ENCODE measurements at regions not wholly inside any gene's neighbourhood (a gene's known extent, or its start where the extent isn't known, plus 50 kb on each side); places are given as distances from the start of the nearest gene placed in this dataset.

- intact Hi-C loops (cut with micrococcal nuclease), result no loop called here
- ChIA-PET CTCF (ENCODE audit: partially characterized antibody) (no interaction called here), POLR2A (ENCODE audit: partially characterized antibody) (no interaction called here)
- no peak overlapping the region for H3K4me3 Mint-ChIP-seq
- H3K36me3 Mint-ChIP-seq, result no peaks in the 10 kb centered on the region
- H3K4me1 Mint-ChIP-seq, result no peaks in the 10 kb centered on the region
- H3K27me3 ChIP-seq (ENCODE audit: insufficient read depth, low read length), result no peaks in the 10 kb centered on the region
- no peak for DNase-seq
- H3K36me3 ChIP-seq (ENCODE audit: insufficient read depth, low read length), result no peaks in the 10 kb centered on the region
- H3K27ac ChIP-seq (ENCODE audit: low read depth, low read length), result no peak overlapping the region
- H3K9me3 Mint-ChIP-seq, result peaks cover 0 to 3% (median 0%) of the 10 kb centered on the region in 8 donors
- H3K27ac Mint-ChIP-seq, result no peak overlapping the region
- no peak overlapping the region for H3K4me3 ChIP-seq (ENCODE audit: low read length in 2 of 2)
- no peaks in the 10 kb centered on the region for H3K4me1 ChIP-seq (ENCODE audit: insufficient read depth, low read length)
- H3K9me3 ChIP-seq (ENCODE audit: control insufficient read depth in 1 of 2, low read length in 2 of 2), result no peaks in the 10 kb centered on the region
- peaks cover 1 to 7% of the 10 kb centered on the region in 2 donors for H3K27me3 Mint-ChIP-seq
Measured at GRCh38 chr5:74156728-74157383, 483.7 kb downstream of the ENC1 start.

GRCh38 chr5:74155501-74155900 lies 485.0 kb downstream of the ENC1 start:
- H3K27me3 ChIP-seq (ENCODE audit: insufficient read depth, low read length), result no peaks in the 10 kb centered on the region
- no peaks in the 10 kb centered on the region for H3K36me3 ChIP-seq (ENCODE audit: insufficient read depth, low read length)
- no peak overlapping the region for H3K4me3 Mint-ChIP-seq
- H3K9me3 ChIP-seq (ENCODE audit: control insufficient read depth in 1 of 2, low read length in 2 of 2), result no peaks in the 10 kb centered on the region
- peaks cover 1 to 7% of the 10 kb centered on the region in 2 donors for H3K27me3 Mint-ChIP-seq
- H3K4me1 Mint-ChIP-seq, result no peaks in the 10 kb centered on the region
- POLR2A ChIA-PET (ENCODE audit: partially characterized antibody), result no interaction called here
- H3K36me3 Mint-ChIP-seq, result no peaks in the 10 kb centered on the region
- no peak for DNase-seq
- no peak overlapping the region for H3K27ac ChIP-seq (ENCODE audit: low read depth, low read length)
- intact Hi-C loops (cut with micrococcal nuclease), result no loop called here
- CTCF ChIA-PET (ENCODE audit: partially characterized antibody), result no interaction called here
- peaks cover 0 to 3% (median 0%) of the 10 kb centered on the region in 8 donors for H3K9me3 Mint-ChIP-seq
- H3K27ac Mint-ChIP-seq, result no peak overlapping the region
- no peaks in the 10 kb centered on the region for H3K4me1 ChIP-seq (ENCODE audit: insufficient read depth, low read length)
- no peak overlapping the region for H3K4me3 ChIP-seq (ENCODE audit: low read length in 2 of 2)

DNA sequence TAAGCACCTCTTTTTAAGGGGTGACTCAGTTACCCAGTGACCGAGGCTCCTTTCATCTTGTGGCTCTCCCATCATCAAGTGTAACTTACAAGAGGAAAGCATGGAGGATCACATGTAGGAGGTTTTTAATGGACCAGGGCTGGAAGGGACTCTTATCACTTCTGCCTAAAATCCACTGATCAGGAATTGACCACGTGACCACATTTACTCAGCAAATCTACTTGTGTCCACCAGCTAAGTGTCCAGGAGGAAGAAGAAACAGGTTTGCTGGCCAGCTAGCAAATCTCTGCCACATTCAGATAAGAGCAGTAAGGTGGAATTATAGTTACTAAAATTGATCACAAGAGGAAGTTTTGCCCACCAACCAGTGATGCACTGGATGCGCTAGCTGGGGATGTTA lies 486.0 kb downstream of the ENC1 start:
- intact Hi-C loops (cut with micrococcal nuclease), result no loop called here
- DNase-seq, result no peak
- ChIA-PET CTCF (ENCODE audit: partially characterized antibody) (no interaction called here), POLR2A (ENCODE audit: partially characterized antibody) (no interaction called here)
- Histone ChIP-seq H3K27ac (ENCODE audit: low read depth, low read length) (no peak overlapping the region), H3K4me3 (ENCODE audit: low read length in 2 of 2) (no peak overlapping the region), H3K9me3 (ENCODE audit: control insufficient read depth in 1 of 2, low read length in 2 of 2) (no peaks in the 10 kb centered on the region), H3K27me3 (ENCODE audit: insufficient read depth, low read length) (no peaks in the 10 kb centered on the region), H3K36me3 (ENCODE audit: insufficient read depth, low read length) (no peaks in the 10 kb centered on the region), H3K4me1 (ENCODE audit: insufficient read depth, low read length) (no peaks in the 10 kb centered on the region)
- H3K36me3 Mint-ChIP-seq, result no peaks in the 10 kb centered on the region
- peaks cover 3 to 9% of the 10 kb centered on the region in 2 donors for H3K27me3 Mint-ChIP-seq
- no peak overlapping the region for H3K4me3 Mint-ChIP-seq
- no peaks in the 10 kb centered on the region for H3K4me1 Mint-ChIP-seq
- no peak overlapping the region for H3K27ac Mint-ChIP-seq
- H3K9me3 Mint-ChIP-seq, result peaks cover 0 to 3% (median 0%) of the 10 kb centered on the region in 8 donors

DNA sequence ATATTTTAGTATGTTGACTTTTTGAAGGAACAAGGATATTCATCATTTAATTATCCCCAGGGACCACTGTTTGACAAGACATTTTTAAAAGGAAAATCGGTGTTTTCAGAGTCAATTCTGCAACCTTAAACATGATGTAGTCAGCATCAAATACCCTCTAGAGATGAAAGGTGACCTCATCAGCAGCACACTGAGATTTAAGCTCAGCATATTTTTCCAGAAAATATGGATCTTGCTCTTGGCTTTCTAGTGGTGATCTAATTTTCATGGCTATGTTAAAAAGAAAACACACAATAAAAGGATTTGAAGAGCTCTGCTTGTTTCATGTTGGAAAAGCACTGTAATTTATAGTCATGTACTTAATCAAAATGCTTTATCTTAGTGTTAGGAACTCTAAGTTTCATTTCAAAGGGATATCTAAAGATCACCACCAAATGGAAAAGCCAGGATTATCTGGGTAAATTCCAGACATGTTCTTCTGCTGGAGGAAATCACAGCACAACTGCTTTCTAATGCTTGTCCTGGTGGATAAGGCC lies 487.2 kb downstream of the ENC1 start:
- Mint-ChIP-seq H3K4me1 (no peaks in the 10 kb centered on the region), H3K4me3 (no peak overlapping the region), H3K27ac (no peak overlapping the region), H3K36me3 (no peaks in the 10 kb centered on the region), H3K27me3 (peaks cover 3 to 8% of the 10 kb centered on the region in 2 donors), H3K9me3 (peaks cover 0 to 3% (median 0%) of the 10 kb centered on the region in 8 donors)
- Histone ChIP-seq H3K4me3 (ENCODE audit: low read length in 2 of 2) (no peak overlapping the region), H3K27me3 (ENCODE audit: insufficient read depth, low read length) (no peaks in the 10 kb centered on the region), H3K27ac (ENCODE audit: low read depth, low read length) (no peak overlapping the region), H3K4me1 (ENCODE audit: insufficient read depth, low read length) (no peaks in the 10 kb centered on the region), H3K9me3 (ENCODE audit: control insufficient read depth in 1 of 2, low read length in 2 of 2) (no peaks in the 10 kb centered on the region), H3K36me3 (ENCODE audit: insufficient read depth, low read length) (no peaks in the 10 kb centered on the region)
- ChIA-PET CTCF (ENCODE audit: partially characterized antibody) (no interaction called here), POLR2A (ENCODE audit: partially characterized antibody) (no interaction called here)
- intact Hi-C loops (cut with micrococcal nuclease), result no loop called here
- DNase-seq, result no peak

DNA sequence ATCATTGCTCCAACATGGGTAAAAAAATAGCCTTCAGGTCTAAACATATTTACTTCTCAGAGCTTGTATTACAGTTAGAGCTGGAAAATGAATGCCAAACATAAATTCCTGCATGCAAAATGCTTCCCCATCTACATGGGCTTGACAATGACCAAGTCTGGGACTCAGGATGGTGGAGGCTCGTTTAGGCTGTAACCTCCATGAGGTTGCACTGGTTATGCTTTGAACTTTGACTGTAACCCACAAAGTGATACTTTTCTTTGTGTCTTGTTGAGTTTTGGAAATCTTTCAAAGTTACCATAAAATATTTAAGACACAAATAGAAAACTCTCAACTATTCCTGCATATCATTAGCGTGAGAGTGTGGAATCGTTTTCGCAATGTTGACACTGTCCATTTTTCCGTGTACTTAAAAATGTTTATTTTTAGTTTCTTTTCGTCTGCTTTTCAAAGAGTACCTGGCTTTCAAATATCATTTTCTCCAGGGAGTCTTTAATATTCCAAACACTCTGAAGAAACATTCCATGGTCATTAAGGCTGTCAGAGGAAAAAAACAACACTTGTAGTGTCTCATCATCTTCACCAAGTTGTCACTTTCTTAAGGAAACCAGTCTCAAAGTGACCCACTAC lies 487.8 kb downstream of the ENC1 start:
- H3K4me1 ChIP-seq (ENCODE audit: insufficient read depth, low read length), result no peaks in the 10 kb centered on the region
- no peak overlapping the region for H3K4me3 ChIP-seq (ENCODE audit: low read length in 2 of 2)
- H3K4me1 Mint-ChIP-seq, result no peaks in the 10 kb centered on the region
- H3K9me3 ChIP-seq (ENCODE audit: control insufficient read depth in 1 of 2, low read length in 2 of 2), result no peaks in the 10 kb centered on the region
- intact Hi-C loops (cut with micrococcal nuclease), result no loop called here
- H3K27me3 Mint-ChIP-seq, result peaks cover 3 to 4% of the 10 kb centered on the region in 2 donors
- ChIA-PET CTCF (ENCODE audit: partially characterized antibody) (no interaction called here), POLR2A (ENCODE audit: partially characterized antibody) (no interaction called here)
- H3K27me3 ChIP-seq (ENCODE audit: insufficient read depth, low read length), result no peaks in the 10 kb centered on the region
- no peak overlapping the region for H3K27ac ChIP-seq (ENCODE audit: low read depth, low read length)
- no peaks in the 10 kb centered on the region for H3K36me3 ChIP-seq (ENCODE audit: insufficient read depth, low read length)
- no peak overlapping the region for H3K4me3 Mint-ChIP-seq
- H3K9me3 Mint-ChIP-seq, result peaks cover 0 to 3% (median 0%) of the 10 kb centered on the region in 8 donors
- no peak overlapping the region for H3K27ac Mint-ChIP-seq
- H3K36me3 Mint-ChIP-seq, result no peaks in the 10 kb centered on the region
- no peak for DNase-seq

DNA sequence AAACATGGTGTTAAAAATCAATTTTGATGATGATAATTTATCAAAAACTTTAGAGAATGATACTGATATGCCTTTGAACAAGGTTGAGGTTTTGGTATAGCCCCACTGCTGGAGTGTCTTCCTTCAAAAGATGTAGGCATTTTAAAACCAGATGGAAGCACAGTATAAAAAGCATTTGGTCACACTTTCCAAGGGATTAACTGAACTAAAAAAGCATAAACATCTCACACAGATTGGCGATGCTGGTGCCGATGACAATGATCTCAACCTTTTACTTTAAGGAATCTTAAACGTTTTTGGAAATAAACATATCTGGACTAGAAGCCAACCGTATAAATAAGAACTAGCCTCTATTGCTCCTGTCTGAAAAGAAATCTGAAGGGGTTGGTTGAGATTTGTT lies 488.4 kb downstream of the ENC1 start:
- ChIA-PET POLR2A (ENCODE audit: partially characterized antibody) (no interaction called here), CTCF (ENCODE audit: partially characterized antibody) (no interaction called here)
- Histone ChIP-seq H3K27me3 (ENCODE audit: insufficient read depth, low read length) (no peaks in the 10 kb centered on the region), H3K36me3 (ENCODE audit: insufficient read depth, low read length) (no peaks in the 10 kb centered on the region), H3K27ac (ENCODE audit: low read depth, low read length) (no peak overlapping the region), H3K9me3 (ENCODE audit: control insufficient read depth in 1 of 2, low read length in 2 of 2) (no peaks in the 10 kb centered on the region), H3K4me1 (ENCODE audit: insufficient read depth, low read length) (no peaks in the 10 kb centered on the region), H3K4me3 (ENCODE audit: low read length in 2 of 2) (no peak overlapping the region)
- Mint-ChIP-seq H3K4me3 (no peak overlapping the region), H3K27me3 (peaks cover 3 to 4% of the 10 kb centered on the region in 2 donors), H3K4me1 (no peaks in the 10 kb centered on the region), H3K36me3 (no peaks in the 10 kb centered on the region), H3K9me3 (peaks cover 0 to 3% (median 0%) of the 10 kb centered on the region in 8 donors), H3K27ac (no peak overlapping the region)
- DNase-seq, result no peak
- intact Hi-C loops (cut with micrococcal nuclease), result no loop called here

GRCh38 chr5:74149395-74149794 lies 491.1 kb downstream of the ENC1 start:
- no peaks in the 10 kb centered on the region for H3K36me3 ChIP-seq (ENCODE audit: insufficient read depth, low read length)
- Mint-ChIP-seq H3K27ac (no peak overlapping the region), H3K4me1 (no peaks in the 10 kb centered on the region), H3K9me3 (peaks cover 0 to 3% (median 0%) of the 10 kb centered on the region in 8 donors), H3K4me3 (no peak overlapping the region), H3K27me3 (peaks cover 2 to 5% of the 10 kb centered on the region in 2 donors), H3K36me3 (no peaks in the 10 kb centered on the region)
- POLR2A ChIA-PET (ENCODE audit: partially characterized antibody), result no interaction called here
- no peaks in the 10 kb centered on the region for H3K4me1 ChIP-seq (ENCODE audit: insufficient read depth, low read length)
- H3K27me3 ChIP-seq (ENCODE audit: insufficient read depth, low read length), result no peaks in the 10 kb centered on the region
- CTCF ChIA-PET (ENCODE audit: partially characterized antibody), result no interaction called here
- DNase-seq, result no peak
- intact Hi-C loops (cut with micrococcal nuclease), result no loop called here
- H3K9me3 ChIP-seq (ENCODE audit: control insufficient read depth in 1 of 2, low read length in 2 of 2), result no peaks in the 10 kb centered on the region
- no peak overlapping the region for H3K27ac ChIP-seq (ENCODE audit: low read depth, low read length)
- no peak overlapping the region for H3K4me3 ChIP-seq (ENCODE audit: low read length in 2 of 2)

Data from CD4-positive, alpha-beta memory T cell (primary cell).